WTC11 (cell line): ENCODE measurements at regions not wholly inside any gene's neighbourhood (a gene's known extent, or its start where the extent isn't known, plus 50 kb on each side); places are given as distances from the start of the nearest gene placed in this dataset.
"Not testable (repeated sequence)": the region's sequence is repeated elsewhere in the genome, so short reads cannot be mapped to it uniquely, and the experiment has no call there.

Source experiments
- ATAC-seq: fragments of 200-7000 bp; cut with Tn5 transposase; 2 replicates; pipeline ENCODE4 v1.10.0; 2021; ENCODE audit warnings: mild to moderate bottlenecking, moderate library complexity
- CTCF ChIA-PET: fragments of 300-600 bp; sonication (Branson Sonifier 250); formaldehyde crosslinking; loops from one replicate; lab custom pipeline; 2021; ENCODE audit warnings: antibody characterized with exemption; lab: Charles Lee
- POLR2A ChIA-PET: fragments of 350-600 bp; sonication (Branson Sonifier 250); formaldehyde crosslinking; loops from one replicate; lab custom pipeline; 2021; ENCODE audit warnings: antibody characterized with exemption; lab: Charles Lee
- DNase-seq: peaks from one replicate; pipeline ENCODE4 v3.0.0; 2021; ENCODE audit warnings: low spot score
- H3K27ac Mint-ChIP-seq: 2 replicates; pipeline ENCODE4 v1.8.0; 2021; ENCODE audit warnings: mixed read lengths
- H3K27me3 Mint-ChIP-seq: 2 replicates; pipeline ENCODE4 v1.8.0; 2021; ENCODE audit warnings: low read depth, mild to moderate bottlenecking, moderate library complexity, mixed read lengths
- H3K36me3 Mint-ChIP-seq: 2 replicates; pipeline ENCODE4 v1.8.0; 2021; ENCODE audit warnings: mixed read lengths
- H3K4me1 Mint-ChIP-seq: 2 replicates; pipeline ENCODE4 v1.8.0; 2022; ENCODE audit warnings: mixed read lengths
- H3K4me3 Mint-ChIP-seq: 2 replicates; pipeline ENCODE4 v1.8.0; 2021; ENCODE audit warnings: mild to moderate bottlenecking, moderate library complexity, mixed read lengths
- H3K9me3 Mint-ChIP-seq: 2 replicates; pipeline ENCODE4 v1.8.0; 2021; ENCODE audit warnings: mixed read lengths
- AFF4 ChIP-seq: sonication (generic); formaldehyde crosslinking; IDR thresholded peaks from 2 replicates; pipeline ENCODE4 v1.8.1; 2023; ENCODE audit warnings: mild to moderate bottlenecking, missing genetic modification reagents, borderline replicate concordance
- CREB1 ChIP-seq: sonication (generic); formaldehyde crosslinking; IDR thresholded peaks from 2 replicates; pipeline ENCODE4 v1.8.0; 2023; ENCODE audit warnings: mild to moderate bottlenecking, missing genetic modification reagents
- FOXJ3 ChIP-seq: sonication (generic); formaldehyde crosslinking; IDR thresholded peaks from 2 replicates; pipeline ENCODE4 v1.9.0; 2021; ENCODE audit warnings: missing genetic modification reagents, mild to moderate bottlenecking, borderline replicate concordance
- FOXP4 ChIP-seq: sonication (generic); formaldehyde crosslinking; IDR thresholded peaks from 2 replicates; pipeline ENCODE4 v1.8.0; 2022; ENCODE audit warnings: mild to moderate bottlenecking, missing genetic modification reagents
- GABPB1 ChIP-seq: sonication (generic); formaldehyde crosslinking; IDR thresholded peaks from 2 replicates; pipeline ENCODE4 v1.8.1; 2023; ENCODE audit warnings: mild to moderate bottlenecking, missing genetic modification reagents
- MXD4 ChIP-seq: fragments of 250-450 bp; sonication (Bioruptor Pico); IDR thresholded peaks from 2 replicates; pipeline ENCODE4 v1.8.0; 2021; ENCODE audit warnings: mild to moderate bottlenecking, moderate library complexity, borderline replicate concordance
- NFATC4 ChIP-seq: fragments of 250-450 bp; sonication (Bioruptor Pico); IDR thresholded peaks from 2 replicates; pipeline ENCODE4 v1.9.0; 2021; ENCODE audit warnings: mild to moderate bottlenecking
- NR2C2 ChIP-seq: sonication (generic); formaldehyde crosslinking; IDR thresholded peaks from 2 replicates; pipeline ENCODE4 v1.8.0; 2022; ENCODE audit warnings: mild to moderate bottlenecking, missing genetic modification reagents
- OVOL2 ChIP-seq: fragments of 250-450 bp; sonication (Bioruptor Pico); IDR thresholded peaks from 2 replicates; pipeline ENCODE4 v1.9.0; 2021; ENCODE audit warnings: mild to moderate bottlenecking, borderline replicate concordance
- PRDM15 ChIP-seq: sonication (generic); formaldehyde crosslinking; IDR thresholded peaks from 2 replicates; pipeline ENCODE4 v1.8.0; 2022; ENCODE audit warnings: missing genetic modification reagents
- RORB ChIP-seq: fragments of 250-450 bp; sonication (Bioruptor Pico); IDR thresholded peaks from 2 replicates; pipeline ENCODE4 v1.9.0; 2021; ENCODE audit warnings: mild to moderate bottlenecking
- SMAD4 ChIP-seq: sonication (generic); formaldehyde crosslinking; IDR thresholded peaks from 2 replicates; pipeline ENCODE4 v1.8.0; 2022; ENCODE audit warnings: mild to moderate bottlenecking, missing genetic modification reagents
- SOX15 ChIP-seq: fragments of 250-450 bp; sonication (Bioruptor Pico); IDR thresholded peaks from 2 replicates; pipeline ENCODE4 v1.9.0; 2021; ENCODE audit warnings: mild to moderate bottlenecking
- SP1 ChIP-seq: sonication (generic); formaldehyde crosslinking; conservative IDR thresholded peaks from 2 replicates; pipeline ENCODE4 v1.8.1; 2022; ENCODE audit warnings: missing genetic modification reagents
- TEAD4 ChIP-seq: sonication (generic); formaldehyde crosslinking; IDR thresholded peaks from 2 replicates; pipeline ENCODE4 v1.8.0; 2022; ENCODE audit warnings: mild to moderate bottlenecking, missing genetic modification reagents
- ZNF317 ChIP-seq: sonication (generic); formaldehyde crosslinking; IDR thresholded peaks from 2 replicates; pipeline ENCODE4 v1.8.1; 2023; ENCODE audit warnings: low read depth, mild to moderate bottlenecking, moderate library complexity, missing genetic modification reagents, borderline replicate concordance
- ZNF425 ChIP-seq: fragments of 250-450 bp; sonication (Bioruptor Pico); conservative IDR thresholded peaks from 2 replicates; pipeline ENCODE4 v1.9.0; 2021; ENCODE audit warnings: mild to moderate bottlenecking
- ZNF532 ChIP-seq: fragments of 250-450 bp; sonication (Bioruptor Pico); IDR thresholded peaks from 2 replicates; pipeline ENCODE4 v1.9.0; 2021; ENCODE audit warnings: mild to moderate bottlenecking, borderline replicate concordance

- TF ChIP-seq AFF4 (no peak), NFATC4 (no peak), RORB (no peak), ZNF425 (CRISPR knock-in tag) (no peak), CREB1 (no peak), SOX15 (CRISPR knock-in tag) (no peak), PRDM15 (CRISPR knock-in tag) (no peak), SMAD4 (CRISPR knock-in tag) (no peak), FOXJ3 (CRISPR knock-in tag) (no peak), SP1 (no peak), OVOL2 (CRISPR knock-in tag) (no peak), GABPB1 (no peak), ZNF317 (no peak), MXD4 (CRISPR knock-in tag) (no peak), FOXP4 (CRISPR knock-in tag) (no peak), TEAD4 (CRISPR knock-in tag) (no peak), NR2C2 (no peak), ZNF532 (no peak)
- no peak overlapping the region for H3K4me3 Mint-ChIP-seq
- ATAC-seq = no peak; the same call in 1 of the 2 replicates
- DNase-seq = no peak
- no peaks in the 10 kb centered on the region for H3K4me1 Mint-ChIP-seq
- ChIA-PET POLR2A (no interaction called here), CTCF (interaction anchor here (1.4 kb wide), 1 partner anchor 275 kb away, joined by 3 read pairs; no protein-coding TSS in a partner anchor)
- H3K27me3 Mint-ChIP-seq = no peaks in the 10 kb centered on the region
- no peak overlapping the region for H3K27ac Mint-ChIP-seq
- H3K9me3 Mint-ChIP-seq = no peaks in the 10 kb centered on the region
- no peaks in the 10 kb centered on the region for H3K36me3 Mint-ChIP-seq
Observed at GRCh38 chr2:215236131-215236530, 75.7 kb upstream of the ATIC start.

- CTCF ChIA-PET, ATAC-seq, H3K27ac Mint-ChIP-seq, POLR2A ChIA-PET, H3K4me3 Mint-ChIP-seq, DNase-seq, H3K4me1 Mint-ChIP-seq: not testable (repeated sequence)
- H3K36me3 Mint-ChIP-seq = peaks cover 26% of the 10 kb centered on the region
- peaks cover 46% of the 10 kb centered on the region for H3K9me3 Mint-ChIP-seq
- H3K27me3 Mint-ChIP-seq = peaks cover 89% of the 10 kb centered on the region
Observed at GRCh38 chr2:215220221-215220620, 81.8 kb upstream of the ABCA12 start.
